DND-41 (cell line): ENCODE measurements at regions not wholly inside any gene's neighbourhood (a gene's known extent, or its start where the extent isn't known, plus 50 kb on each side); places are given as distances from the start of the nearest gene placed in this dataset.

Experiments
- CTCF ChIP-seq: IDR thresholded peaks from 2 replicates; pipeline ENCODE4 v1.5.1; 2012; ENCODE audit warnings: borderline replicate concordance, low read length, moderate library complexity, mild to moderate bottlenecking; ENCODE audit not compliant: poor library complexity, severe bottlenecking; ENCODE audit errors: extremely low read depth
- EZH2 ChIP-seq: IDR thresholded peaks from 3 replicates; pipeline ENCODE4 v1.6.1; 2012; ENCODE audit warnings: borderline replicate concordance, low read depth, mild to moderate bottlenecking, moderate library complexity, low read length, inconsistent platforms; ENCODE audit not compliant: severe bottlenecking

- TF ChIP-seq CTCF (no peak), EZH2 (no peak)
Observed at GRCh38 chr6:112988748-112989147, 641.6 kb downstream of the RFPL4B start.
